Astrocyte (in vitro differentiated cells and primary cell): ENCODE measurements at regions not wholly inside any gene's neighbourhood (a gene's known extent, or its start where the extent isn't known, plus 50 kb on each side); places are given as distances from the start of the nearest gene placed in this dataset.

Experiments
- DNase-seq: peaks from one replicate; pipeline ENCODE4 v3.0.0-alpha.2; 2010; ENCODE audit warnings: low read depth
- FAIRE-seq: peaks from 2 replicates; lab custom pipeline; 2011; peaks lifted over from hg19 to GRCh38; lab: Jason Lieb, UNC
- H2AFZ ChIP-seq: 2 replicates; pipeline ENCODE4 v1.6.0; 2012; ENCODE audit warnings: low read depth, low read length, inconsistent platforms
- H3K27ac ChIP-seq: 2 replicates; pipeline ENCODE4 v1.5.1; 2011; ENCODE audit warnings: low read depth, low read length, inconsistent platforms
- H3K27me3 ChIP-seq: 2 replicates; pipeline ENCODE4 v1.6.0; 2011; ENCODE audit warnings: low read length, inconsistent platforms; ENCODE audit not compliant: insufficient read depth
- H3K36me3 ChIP-seq: 2 replicates; pipeline ENCODE4 v1.5.1; 2011; ENCODE audit warnings: low read length, inconsistent platforms; ENCODE audit not compliant: insufficient read depth
- H3K4me1 ChIP-seq: 2 replicates; pipeline ENCODE4 v1.5.1; 2011; ENCODE audit warnings: low read length, inconsistent platforms; ENCODE audit not compliant: insufficient read depth
- H3K4me2 ChIP-seq: 2 replicates; pipeline ENCODE4 v1.6.0; 2012; ENCODE audit warnings: low read length, inconsistent platforms
- H3K4me3 ChIP-seq: 2 replicates; pipeline ENCODE4 v1.5.1; 2011; ENCODE audit warnings: low read depth, mild to moderate bottlenecking, low read length, inconsistent platforms; ENCODE audit not compliant: insufficient read depth
- H3K79me2 ChIP-seq: 2 replicates; pipeline ENCODE4 v1.6.0; 2012; ENCODE audit warnings: mild to moderate bottlenecking, low read length, inconsistent platforms; ENCODE audit not compliant: insufficient read depth
- H3K9ac ChIP-seq: 2 replicates; pipeline ENCODE4 v1.6.0; 2012; ENCODE audit warnings: mild to moderate bottlenecking, low read length, inconsistent platforms
- H3K9me3 ChIP-seq: 2 replicates; pipeline ENCODE4 v1.5.1; 2012; ENCODE audit warnings: low read depth, mild to moderate bottlenecking, low read length, inconsistent platforms; ENCODE audit not compliant: insufficient read depth
- H4K20me1 ChIP-seq: 2 replicates; pipeline ENCODE4 v1.6.0; 2012; ENCODE audit warnings: low read length, inconsistent platforms; ENCODE audit not compliant: insufficient read depth
- H3K27ac Mint-ChIP-seq: one replicate; pipeline ENCODE4 v1.8.0; 2021; ENCODE audit warnings: mild to moderate bottlenecking, mixed read lengths; ENCODE audit not compliant: unreplicated experiment
- H3K27me3 Mint-ChIP-seq: one replicate; pipeline ENCODE4 v1.8.0; 2021; ENCODE audit warnings: low read depth, mixed read lengths; ENCODE audit not compliant: unreplicated experiment
- H3K36me3 Mint-ChIP-seq: one replicate; pipeline ENCODE4 v1.8.0; 2021; ENCODE audit warnings: low read depth, mixed read lengths; ENCODE audit not compliant: unreplicated experiment
- H3K4me1 Mint-ChIP-seq: one replicate; pipeline ENCODE4 v1.8.0; 2021; ENCODE audit warnings: low read depth, mixed read lengths; ENCODE audit not compliant: unreplicated experiment
- H3K4me3 Mint-ChIP-seq: one replicate; pipeline ENCODE4 v1.8.0; 2021; ENCODE audit warnings: mild to moderate bottlenecking, moderate library complexity, mixed read lengths; ENCODE audit not compliant: unreplicated experiment
- H3K9me3 Mint-ChIP-seq: one replicate; pipeline ENCODE4 v1.8.0; 2021; ENCODE audit warnings: mild to moderate bottlenecking, mixed read lengths; ENCODE audit not compliant: unreplicated experiment
- EZH2 ChIP-seq: IDR thresholded peaks from 2 replicates; pipeline ENCODE4 v1.6.1; 2012; ENCODE audit warnings: mild to moderate bottlenecking, low read length, inconsistent platforms; ENCODE audit not compliant: insufficient read depth
- TF ChIP-seq, protein P1 (sequence below): IDR thresholded peaks from 2 replicates; pipeline ENCODE4 v1.5.1; 2011; ENCODE audit warnings: low read depth, mild to moderate bottlenecking, inconsistent platforms, low read length, moderate library complexity; ENCODE audit not compliant: insufficient read depth

- H4K20me1 ChIP-seq: no peaks in the 10 kb centered on the region
- no peaks in the 10 kb centered on the region for H3K27me3 ChIP-seq
- no peak overlapping the region for H3K27ac ChIP-seq
- no peak overlapping the region for H3K27ac Mint-ChIP-seq
- no peaks in the 10 kb centered on the region for H3K27me3 Mint-ChIP-seq
- no peak overlapping the region for H3K4me2 ChIP-seq
- no peak for TF ChIP-seq EZH2
- TF ChIP-seq, protein P1, sequence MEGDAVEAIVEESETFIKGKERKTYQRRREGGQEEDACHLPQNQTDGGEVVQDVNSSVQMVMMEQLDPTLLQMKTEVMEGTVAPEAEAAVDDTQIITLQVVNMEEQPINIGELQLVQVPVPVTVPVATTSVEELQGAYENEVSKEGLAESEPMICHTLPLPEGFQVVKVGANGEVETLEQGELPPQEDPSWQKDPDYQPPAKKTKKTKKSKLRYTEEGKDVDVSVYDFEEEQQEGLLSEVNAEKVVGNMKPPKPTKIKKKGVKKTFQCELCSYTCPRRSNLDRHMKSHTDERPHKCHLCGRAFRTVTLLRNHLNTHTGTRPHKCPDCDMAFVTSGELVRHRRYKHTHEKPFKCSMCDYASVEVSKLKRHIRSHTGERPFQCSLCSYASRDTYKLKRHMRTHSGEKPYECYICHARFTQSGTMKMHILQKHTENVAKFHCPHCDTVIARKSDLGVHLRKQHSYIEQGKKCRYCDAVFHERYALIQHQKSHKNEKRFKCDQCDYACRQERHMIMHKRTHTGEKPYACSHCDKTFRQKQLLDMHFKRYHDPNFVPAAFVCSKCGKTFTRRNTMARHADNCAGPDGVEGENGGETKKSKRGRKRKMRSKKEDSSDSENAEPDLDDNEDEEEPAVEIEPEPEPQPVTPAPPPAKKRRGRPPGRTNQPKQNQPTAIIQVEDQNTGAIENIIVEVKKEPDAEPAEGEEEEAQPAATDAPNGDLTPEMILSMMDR: no peak
- H3K36me3 ChIP-seq: no peaks in the 10 kb centered on the region
- no peaks in the 10 kb centered on the region for H3K9me3 Mint-ChIP-seq
- H3K79me2 ChIP-seq: no peaks in the 10 kb centered on the region
- H2AFZ ChIP-seq: no peak overlapping the region
- no peak overlapping the region for H3K4me3 ChIP-seq
- FAIRE-seq (no peak), DNase-seq (no peak)
- no peaks in the 10 kb centered on the region for H3K4me1 Mint-ChIP-seq
- H3K9me3 ChIP-seq: no peaks in the 10 kb centered on the region
- H3K9ac ChIP-seq: no peak overlapping the region
- H3K36me3 Mint-ChIP-seq: no peaks in the 10 kb centered on the region
- no peak overlapping the region for H3K4me3 Mint-ChIP-seq
- peaks cover 12% of the 10 kb centered on the region for H3K4me1 ChIP-seq
These were observed 226.6 kb downstream of the MZT1 start for GRCh38 chr13:72500851-72501250.

DNA sequence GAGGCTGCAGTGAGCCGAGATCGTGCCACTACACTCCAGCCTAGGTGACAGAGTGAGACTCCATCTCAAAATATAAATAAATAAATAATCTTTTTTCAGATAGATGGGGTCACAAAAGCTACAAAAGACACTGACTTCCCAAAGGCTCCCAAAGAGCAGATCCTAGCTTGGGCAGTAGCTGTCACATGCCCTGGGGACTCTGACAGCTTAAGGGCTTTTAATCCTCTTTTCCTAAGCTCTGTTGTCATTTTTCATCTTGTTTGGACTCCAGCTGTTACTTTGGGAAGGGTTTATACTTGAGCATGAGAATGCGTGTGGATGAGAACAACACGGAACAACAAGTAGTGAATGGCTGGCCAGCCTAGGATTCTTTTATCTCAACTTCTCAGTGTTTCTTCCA, 231.7 kb downstream of the MZT1 start:
- Mint-ChIP-seq H3K4me3 (no peak overlapping the region), H3K36me3 (no peaks in the 10 kb centered on the region), H3K9me3 (no peaks in the 10 kb centered on the region), H3K27me3 (no peaks in the 10 kb centered on the region), H3K4me1 (no peaks in the 10 kb centered on the region), H3K27ac (no peak overlapping the region)
- H3K9ac ChIP-seq: no peak overlapping the region
- no peak overlapping the region for H3K4me2 ChIP-seq
- no peaks in the 10 kb centered on the region for H3K27me3 ChIP-seq
- no peak overlapping the region for H3K4me3 ChIP-seq
- TF ChIP-seq EZH2: no peak
- TF ChIP-seq, protein P1: no peak
- no peak for DNase-seq
- no peak overlapping the region for H3K27ac ChIP-seq
- H2AFZ ChIP-seq: no peak overlapping the region
- H3K9me3 ChIP-seq: no peaks in the 10 kb centered on the region
- H3K79me2 ChIP-seq: no peaks in the 10 kb centered on the region
- H3K4me1 ChIP-seq: no peaks in the 10 kb centered on the region
- no peak for FAIRE-seq
- no peaks in the 10 kb centered on the region for H3K36me3 ChIP-seq
- no peaks in the 10 kb centered on the region for H4K20me1 ChIP-seq

DNA sequence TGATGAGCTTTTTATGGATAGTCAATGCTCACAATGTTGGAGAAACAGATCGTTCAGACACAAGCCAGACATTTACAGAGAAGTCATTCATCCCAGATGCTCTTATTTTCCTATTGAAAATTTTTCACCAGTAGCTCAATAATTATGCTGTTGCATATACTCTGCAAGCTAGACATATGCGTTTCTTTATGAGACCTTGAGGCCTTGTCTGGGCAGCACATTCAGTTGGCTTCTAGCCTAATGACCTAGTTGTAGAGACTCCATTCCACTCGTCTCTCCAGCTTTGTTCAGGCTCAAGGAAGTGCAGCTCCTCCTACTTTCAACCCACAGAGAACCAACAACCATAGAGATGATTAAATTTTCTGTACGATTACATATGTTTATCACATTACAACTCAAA, 237.7 kb downstream of the MZT1 start:
- Mint-ChIP-seq H3K4me1 (no peaks in the 10 kb centered on the region), H3K27me3 (no peaks in the 10 kb centered on the region), H3K36me3 (no peaks in the 10 kb centered on the region), H3K9me3 (peaks cover 3% of the 10 kb centered on the region), H3K4me3 (no peak overlapping the region), H3K27ac (no peak overlapping the region)
- FAIRE-seq (no peak), DNase-seq (no peak)
- Histone ChIP-seq H3K36me3 (no peaks in the 10 kb centered on the region), H3K79me2 (no peaks in the 10 kb centered on the region), H3K27ac (no peak overlapping the region), H4K20me1 (no peaks in the 10 kb centered on the region), H2AFZ (no peak overlapping the region), H3K4me1 (no peaks in the 10 kb centered on the region), H3K9me3 (no peaks in the 10 kb centered on the region), H3K4me3 (no peak overlapping the region), H3K9ac (no peak overlapping the region), H3K27me3 (no peaks in the 10 kb centered on the region), H3K4me2 (no peak overlapping the region)
- TF ChIP-seq EZH2: no peak
- TF ChIP-seq, protein P1: no peak
